Stimulated activated naive CD4-positive, alpha-beta T cell treated with Interleukin-2 at 50 U/mL for 16 hours (primary cell): ENCODE measurements at regions not wholly inside any gene's neighbourhood (a gene's known extent, or its start where the extent isn't known, plus 50 kb on each side); places are given as distances from the start of the nearest gene placed in this dataset.
"Not testable (repeated sequence)": the region's sequence is repeated elsewhere in the genome, so short reads cannot be mapped to it uniquely, and the experiment has no call there.

Source experiments
- DNase-seq: peaks from one replicate; lab custom pipeline; 2025; lab: John Stamatoyannopoulos, UW

- DNase-seq = no peak
Measured at GRCh38 chr5:168123631-168124528, 167.6 kb upstream of the WWC1 start.

- DNase-seq = no peak
Measured at GRCh38 chr5:168125445-168126199, 165.8 kb upstream of the WWC1 start.

- no peak for DNase-seq
Measured at GRCh38 chr5:168126606-168127005, 164.8 kb upstream of the WWC1 start.

GRCh38 chr5:168128111-168128510, 163.3 kb upstream of the WWC1 start:
- DNase-seq = no peak

GRCh38 chr5:168128557-168128956, 162.9 kb upstream of the WWC1 start:
- DNase-seq = no peak

GRCh38 chr5:168131519-168131918, 159.9 kb upstream of the WWC1 start:
- no peak for DNase-seq

GRCh38 chr5:168132241-168132641, 159.2 kb upstream of the WWC1 start:
- DNase-seq = no peak

GRCh38 chr5:168135897-168136296, 155.5 kb upstream of the WWC1 start:
- DNase-seq = no peak

GRCh38 chr5:168136340-168136739, 155.1 kb upstream of the WWC1 start:
- no peak for DNase-seq

- DNase-seq = no peak
Measured at GRCh38 chr5:168137265-168137664, 154.2 kb upstream of the WWC1 start.

GRCh38 chr5:168140241-168140640, 151.2 kb upstream of the WWC1 start:
- no peak for DNase-seq

GRCh38 chr5:168142402-168142801, 149.0 kb upstream of the WWC1 start:
- DNase-seq = no peak

GRCh38 chr5:168143521-168143920, 147.9 kb upstream of the WWC1 start:
- DNase-seq = not testable (repeated sequence)

GRCh38 chr5:168147106-168147505, 144.3 kb upstream of the WWC1 start:
- no peak for DNase-seq

- no peak for DNase-seq
Measured at GRCh38 chr5:168147568-168148360, 143.7 kb upstream of the WWC1 start.

GRCh38 chr5:168151041-168151440, 140.4 kb upstream of the WWC1 start:
- no peak for DNase-seq

GRCh38 chr5:168152660-168153059, 138.8 kb upstream of the WWC1 start:
- no peak for DNase-seq

GRCh38 chr5:168153263-168153875, 138.1 kb upstream of the WWC1 start:
- DNase-seq = no peak

GRCh38 chr5:168153876-168154270, 137.6 kb upstream of the WWC1 start:
- DNase-seq = no peak

- DNase-seq = no peak
Measured at GRCh38 chr5:168155585-168155984, 135.9 kb upstream of the WWC1 start.

GRCh38 chr5:168156170-168156569, 135.3 kb upstream of the WWC1 start:
- no peak for DNase-seq

- DNase-seq = no peak
Measured at GRCh38 chr5:168157141-168157540, 134.3 kb upstream of the WWC1 start.
